ENCODE measurements at regions not wholly inside any gene's neighbourhood (a gene's known extent, or its start where the extent isn't known, plus 50 kb on each side); places are given as distances from the start of the nearest gene placed in this dataset.

GRCh38 chr12:77741974-77742517, 88.6 kb upstream of the NAV3 start:
- ATAC-seq (ENCODE audit: low read depth in 2 of 2) (no peak), DNase-seq (no peak)
- Mint-ChIP-seq H3K9me3 (peaks cover 0 to 6% (median 4%) of the 10 kb centered on the region in 7 donors), H3K27ac (no peak overlapping the region), H3K27me3 (no peaks in the 10 kb centered on the region), H3K4me3 (no peak overlapping the region), H3K4me1 (no peaks in the 10 kb centered on the region), H3K36me3 (no peaks in the 10 kb centered on the region)

GRCh38 chr12:77736219-77736965, 94.3 kb upstream of the NAV3 start:
- H3K4me1 Mint-ChIP-seq, result no peaks in the 10 kb centered on the region
- DNase-seq, result no peak
- no peak for ATAC-seq (ENCODE audit: low read depth in 2 of 2)
- H3K27ac Mint-ChIP-seq, result no peak overlapping the region
- H3K4me3 Mint-ChIP-seq, result no peak overlapping the region
- H3K9me3 Mint-ChIP-seq, result peaks cover 0 to 11% (median 3%) of the 10 kb centered on the region in 7 donors
- no peaks in the 10 kb centered on the region for H3K27me3 Mint-ChIP-seq
- H3K36me3 Mint-ChIP-seq, result no peaks in the 10 kb centered on the region

GRCh38 chr12:77734214-77734883, 96.3 kb upstream of the NAV3 start:
- Mint-ChIP-seq H3K4me3 (no peak overlapping the region), H3K27me3 (no peaks in the 10 kb centered on the region), H3K36me3 (no peaks in the 10 kb centered on the region), H3K9me3 (peaks cover 0 to 11% (median 3%) of the 10 kb centered on the region in 7 donors), H3K4me1 (no peaks in the 10 kb centered on the region), H3K27ac (no peak overlapping the region)
- no peak for ATAC-seq (ENCODE audit: low read depth in 2 of 2)
- no peak for DNase-seq

GRCh38 chr12:77728018-77728417, 102.7 kb upstream of the NAV3 start:
- H3K27me3 Mint-ChIP-seq, result no peaks in the 10 kb centered on the region
- DNase-seq (no peak), ATAC-seq (ENCODE audit: low read depth in 2 of 2) (no peak)
- H3K9me3 Mint-ChIP-seq, result peaks cover 0 to 1% (median 0%) of the 10 kb centered on the region in 7 donors
- no peak overlapping the region for H3K27ac Mint-ChIP-seq
- no peaks in the 10 kb centered on the region for H3K4me1 Mint-ChIP-seq
- H3K36me3 Mint-ChIP-seq, result no peaks in the 10 kb centered on the region
- H3K4me3 Mint-ChIP-seq, result no peak overlapping the region

- ATAC-seq (ENCODE audit: low read depth in 2 of 2), result no peak
- no peaks in the 10 kb centered on the region for H3K4me1 Mint-ChIP-seq
- no peaks in the 10 kb centered on the region for H3K27me3 Mint-ChIP-seq
- H3K4me3 Mint-ChIP-seq, result no peak overlapping the region
- H3K9me3 Mint-ChIP-seq, result peaks cover 0 to 1% (median 0%) of the 10 kb centered on the region in 7 donors
- DNase-seq, result no peak
- no peaks in the 10 kb centered on the region for H3K36me3 Mint-ChIP-seq
- H3K27ac Mint-ChIP-seq, result no peak overlapping the region
These were observed 103.2 kb upstream of the NAV3 start for GRCh38 chr12:77727442-77728001.

- H3K4me1 Mint-ChIP-seq, result no peaks in the 10 kb centered on the region
- no peaks in the 10 kb centered on the region for H3K27me3 Mint-ChIP-seq
- H3K9me3 Mint-ChIP-seq, result peaks cover 0 to 1% (median 0%) of the 10 kb centered on the region in 7 donors
- no peak for DNase-seq
- no peak for ATAC-seq (ENCODE audit: low read depth in 2 of 2)
- no peak overlapping the region for H3K4me3 Mint-ChIP-seq
- no peak overlapping the region for H3K27ac Mint-ChIP-seq
- no peaks in the 10 kb centered on the region for H3K36me3 Mint-ChIP-seq
These were observed 105.1 kb upstream of the NAV3 start for GRCh38 chr12:77725611-77726010.

- H3K4me1 Mint-ChIP-seq, result no peaks in the 10 kb centered on the region
- H3K4me3 Mint-ChIP-seq, result no peak overlapping the region
- no peaks in the 10 kb centered on the region for H3K36me3 Mint-ChIP-seq
- no peak for DNase-seq
- ATAC-seq (ENCODE audit: low read depth in 2 of 2), result no peak
- H3K9me3 Mint-ChIP-seq, result peaks cover 0 to 4% (median 0%) of the 10 kb centered on the region in 7 donors
- H3K27ac Mint-ChIP-seq, result no peak overlapping the region
- H3K27me3 Mint-ChIP-seq, result no peaks in the 10 kb centered on the region
These were observed 106.2 kb upstream of the NAV3 start for GRCh38 chr12:77724367-77724957.

GRCh38 chr12:77723308-77723707, 107.4 kb upstream of the NAV3 start:
- H3K9me3 Mint-ChIP-seq, result peaks cover 0 to 6% (median 2%) of the 10 kb centered on the region in 7 donors
- H3K36me3 Mint-ChIP-seq, result no peaks in the 10 kb centered on the region
- H3K27ac Mint-ChIP-seq, result no peak overlapping the region
- ATAC-seq (ENCODE audit: low read depth in 2 of 2) (no peak), DNase-seq (no peak)
- H3K4me1 Mint-ChIP-seq, result no peaks in the 10 kb centered on the region
- H3K27me3 Mint-ChIP-seq, result no peaks in the 10 kb centered on the region
- H3K4me3 Mint-ChIP-seq, result no peak overlapping the region

- no peaks in the 10 kb centered on the region for H3K27me3 Mint-ChIP-seq
- no peak for ATAC-seq (ENCODE audit: low read depth in 2 of 2)
- H3K36me3 Mint-ChIP-seq, result no peaks in the 10 kb centered on the region
- no peak overlapping the region for H3K27ac Mint-ChIP-seq
- no peak overlapping the region for H3K4me3 Mint-ChIP-seq
- H3K9me3 Mint-ChIP-seq, result peaks cover 0 to 6% (median 2%) of the 10 kb centered on the region in 7 donors
- no peaks in the 10 kb centered on the region for H3K4me1 Mint-ChIP-seq
- DNase-seq, result no peak
These were observed 108.2 kb upstream of the NAV3 start for GRCh38 chr12:77722536-77722935.

GRCh38 chr12:77720258-77720657, 110.4 kb upstream of the NAV3 start:
- no peaks in the 10 kb centered on the region for H3K4me1 Mint-ChIP-seq
- ATAC-seq (ENCODE audit: low read depth in 2 of 2), result no peak
- H3K27ac Mint-ChIP-seq, result no peak overlapping the region
- no peaks in the 10 kb centered on the region for H3K36me3 Mint-ChIP-seq
- DNase-seq, result no peak
- no peaks in the 10 kb centered on the region for H3K27me3 Mint-ChIP-seq
- H3K9me3 Mint-ChIP-seq, result peaks cover 0 to 6% (median 2%) of the 10 kb centered on the region in 7 donors
- no peak overlapping the region for H3K4me3 Mint-ChIP-seq

- H3K4me3 Mint-ChIP-seq, result no peak overlapping the region
- ATAC-seq (ENCODE audit: low read depth in 2 of 2) (no peak), DNase-seq (no peak)
- H3K27ac Mint-ChIP-seq, result no peak overlapping the region
- no peaks in the 10 kb centered on the region for H3K27me3 Mint-ChIP-seq
- no peaks in the 10 kb centered on the region for H3K4me1 Mint-ChIP-seq
- H3K9me3 Mint-ChIP-seq, result peaks cover 0 to 5% (median 0%) of the 10 kb centered on the region in 7 donors
- no peaks in the 10 kb centered on the region for H3K36me3 Mint-ChIP-seq
These were observed 120.5 kb upstream of the NAV3 start for GRCh38 chr12:77710209-77710608.

- Mint-ChIP-seq H3K27me3 (no peaks in the 10 kb centered on the region), H3K4me3 (peak overlapping the region in 1 of 8 donors; percentile 27), H3K27ac (no peak overlapping the region), H3K4me1 (no peaks in the 10 kb centered on the region), H3K36me3 (no peaks in the 10 kb centered on the region), H3K9me3 (peaks cover 0 to 2% (median 0%) of the 10 kb centered on the region in 7 donors)
- ATAC-seq (ENCODE audit: low read depth in 2 of 2), result no peak
- no peak for DNase-seq
These were observed 133.6 kb upstream of the NAV3 start for GRCh38 chr12:77697126-77697525.

- no peaks in the 10 kb centered on the region for H3K4me1 Mint-ChIP-seq
- peaks cover 0 to 2% (median 0%) of the 10 kb centered on the region in 7 donors for H3K9me3 Mint-ChIP-seq
These were observed 134.5 kb upstream of the NAV3 start for GRCh38 chr12:77696183-77696582.

More at GRCh38 chr12:77696183-77696582, 134.5 kb upstream of the NAV3 start:
- Mint-ChIP-seq H3K4me3 (no peak overlapping the region), H3K36me3 (no peaks in the 10 kb centered on the region), H3K27me3 (no peaks in the 10 kb centered on the region), H3K27ac (no peak overlapping the region)
- no peak for ATAC-seq (ENCODE audit: low read depth in 2 of 2)
- no peak for DNase-seq
